HG02981 (cell line): ENCODE measurements at regions not wholly inside any gene's neighbourhood (a gene's known extent, or its start where the extent isn't known, plus 50 kb on each side); places are given as distances from the start of the nearest gene placed in this dataset.

Experiments
- ATAC-seq: cut with Tn5 transposase; IDR thresholded peaks from one replicate; pipeline ENCODE4 v1.9.1; 2021; ENCODE audit warnings: mild to moderate bottlenecking, moderate library complexity; ENCODE audit not compliant: unreplicated experiment

DNA sequence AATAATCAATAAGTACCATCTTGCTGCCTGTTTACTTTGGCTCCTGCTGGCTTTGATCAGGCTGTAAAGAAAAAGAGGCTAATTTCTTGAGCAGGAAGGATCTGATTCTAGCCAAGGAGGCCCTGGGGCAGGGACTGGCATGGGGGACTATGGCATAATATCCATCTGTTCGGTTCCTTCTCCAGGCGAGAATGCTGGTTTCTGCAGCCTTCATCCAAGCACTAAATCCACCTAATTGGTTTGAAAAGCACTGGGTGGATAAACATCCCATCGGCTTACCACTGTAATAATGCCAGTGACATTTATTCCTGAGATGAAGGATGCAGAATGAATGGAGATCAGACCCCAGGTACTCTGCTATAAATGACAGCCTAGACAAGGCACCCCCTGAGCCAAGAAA is 180.0 kb upstream of the ASIC2 start:
- ATAC-seq, result no peak

DNA sequence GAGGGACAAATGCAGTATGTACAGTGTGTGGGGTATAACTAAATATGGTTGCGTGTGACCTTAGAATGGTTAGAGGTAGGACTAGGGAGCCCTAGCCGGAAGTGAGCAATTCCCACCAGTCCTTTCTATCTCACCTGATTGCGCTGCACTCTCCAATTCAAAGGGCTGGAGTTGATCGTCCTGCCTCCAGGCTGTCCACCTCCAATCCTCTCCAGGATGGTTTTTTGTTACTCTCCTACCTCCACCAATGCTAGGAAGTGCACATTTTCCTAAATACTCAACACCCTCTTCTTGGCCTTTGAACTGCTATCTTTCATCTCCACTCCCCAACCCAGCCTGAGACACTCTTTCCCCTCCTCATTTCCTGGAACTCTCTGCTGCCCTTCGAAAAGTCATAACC is 181.7 kb upstream of the ASIC2 start:
- ATAC-seq, result no peak

DNA sequence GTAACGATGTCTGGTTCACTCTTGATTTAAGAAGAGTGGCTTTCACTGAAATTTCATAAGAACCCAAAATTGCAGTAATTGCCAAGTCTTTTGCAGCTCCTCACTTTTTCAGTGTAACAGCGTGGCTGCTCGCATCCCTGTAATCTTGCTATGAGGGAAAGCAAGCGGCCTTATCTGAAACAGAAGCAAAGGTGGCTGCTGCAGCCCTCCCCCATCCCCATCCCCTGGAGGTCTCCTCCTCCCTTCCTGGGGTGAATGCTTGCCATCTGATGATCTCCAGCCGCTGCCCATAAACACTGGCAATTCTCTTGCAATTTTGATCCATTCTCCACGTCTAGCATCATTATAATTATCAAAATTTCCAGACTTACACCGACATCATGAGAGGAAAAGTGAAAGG is 182.5 kb upstream of the ASIC2 start:
- ATAC-seq, result no peak

DNA sequence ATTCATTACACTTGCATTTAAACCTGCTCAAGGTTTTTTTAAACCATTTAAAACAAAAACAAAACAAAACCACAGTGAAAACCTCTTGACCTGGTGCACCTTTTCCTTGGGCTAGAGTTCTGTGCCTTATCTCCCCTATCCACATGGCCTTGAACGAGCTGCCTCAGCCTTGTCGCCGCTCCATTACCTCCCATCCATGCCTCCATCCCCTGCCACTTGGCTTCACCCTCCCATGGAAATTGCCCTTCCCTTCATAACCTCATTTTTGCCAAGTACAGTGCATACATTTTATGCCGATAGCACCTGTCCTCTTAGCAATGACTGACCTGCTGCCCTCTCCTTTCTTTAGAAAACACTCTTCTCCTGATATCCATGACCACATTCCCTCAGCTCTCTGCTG is 188.6 kb upstream of the ASIC2 start:
- no peak for ATAC-seq

GRCh38 chr17:33482636-33483035 is 189.5 kb upstream of the ASIC2 start:
- no peak for ATAC-seq

GRCh38 chr17:33484559-33484958 is 191.5 kb upstream of the ASIC2 start:
- no peak for ATAC-seq

GRCh38 chr17:33486135-33486885 is 193.2 kb upstream of the ASIC2 start:
- ATAC-seq, result no peak

DNA sequence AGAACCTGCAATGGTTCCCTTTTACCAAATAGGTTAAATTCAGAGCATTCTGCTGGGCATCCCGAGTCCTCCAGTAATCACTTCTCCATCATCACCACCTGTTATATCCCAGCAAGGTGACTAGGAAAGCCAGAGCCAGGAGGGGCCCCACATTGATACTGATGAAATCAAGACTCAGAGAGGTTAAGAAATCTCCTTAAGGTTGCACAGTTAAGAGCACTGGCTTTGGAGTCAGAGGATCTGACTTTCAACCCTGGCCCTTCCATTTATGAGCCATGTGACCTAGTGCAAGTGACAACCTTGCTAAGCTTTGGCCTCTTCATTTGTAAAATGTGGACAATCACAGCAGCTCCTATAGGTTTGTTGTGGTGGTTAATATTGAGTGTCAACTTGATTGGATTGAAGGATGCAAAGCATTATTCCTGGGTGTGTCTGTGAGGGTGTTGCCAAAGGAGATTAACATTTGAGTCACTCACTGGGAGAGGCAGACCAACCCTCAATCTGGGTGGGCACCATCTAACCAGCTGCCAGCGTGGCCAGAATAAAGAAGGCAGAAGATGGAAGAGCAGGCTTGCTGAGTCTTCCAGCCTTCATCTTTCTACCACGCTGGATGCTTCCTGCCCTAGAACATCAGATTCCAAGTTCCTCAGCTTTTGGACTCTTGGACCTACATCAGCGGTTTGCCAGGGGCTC is 194.2 kb upstream of the ASIC2 start:
- no peak for ATAC-seq

GRCh38 chr17:33491871-33492481 is 198.9 kb upstream of the ASIC2 start:
- ATAC-seq, result no peak

DNA sequence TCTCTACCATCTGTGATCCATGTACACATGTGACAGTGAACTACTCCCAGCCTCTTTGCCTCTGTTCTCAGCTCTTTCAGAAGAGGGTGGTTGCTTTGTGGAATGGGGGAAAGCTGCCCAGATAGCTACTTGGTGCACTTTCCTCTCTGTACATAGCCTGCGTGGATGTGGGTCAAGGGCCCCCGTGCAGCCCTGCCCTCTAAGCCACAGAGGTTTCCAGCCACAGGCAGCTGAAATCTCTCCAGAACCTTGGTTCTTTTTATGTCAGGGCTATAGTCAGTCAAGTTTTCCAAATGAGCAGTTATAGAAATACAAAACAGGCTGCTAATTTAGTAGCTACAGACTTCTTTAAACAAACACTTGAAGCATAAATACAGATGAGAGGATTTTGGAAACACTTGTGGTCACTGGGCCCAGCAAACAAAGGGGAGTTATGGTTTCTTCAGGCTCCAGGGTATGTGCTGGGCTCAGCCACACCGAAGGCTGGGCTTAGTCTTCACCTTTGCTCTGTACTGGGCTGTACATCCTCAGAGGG is 199.7 kb upstream of the ASIC2 start:
- ATAC-seq, result no peak

GRCh38 chr17:33493566-33493965 is 200.5 kb upstream of the ASIC2 start:
- ATAC-seq, result no peak

GRCh38 chr17:33494151-33494550 is 201.1 kb upstream of the ASIC2 start:
- ATAC-seq, result no peak

DNA sequence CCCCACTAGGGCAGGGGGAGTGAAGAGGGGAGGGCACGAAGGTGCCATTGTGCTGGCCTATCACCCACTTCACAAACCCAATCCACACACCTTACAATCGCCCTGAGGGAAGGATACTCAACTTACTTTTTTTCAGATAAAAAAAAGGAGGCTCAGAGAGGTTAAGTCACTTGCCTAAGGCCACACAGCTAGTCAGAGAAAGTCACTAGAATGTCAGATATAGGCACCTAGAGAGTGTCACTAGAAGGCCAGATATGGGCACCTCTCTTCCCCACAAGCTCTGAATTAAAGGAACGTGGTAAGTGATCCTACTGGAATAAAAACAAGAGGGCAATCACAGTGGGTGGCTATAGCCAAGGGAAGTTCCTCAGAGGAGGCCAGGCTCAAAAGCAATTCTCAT is 204.5 kb upstream of the ASIC2 start:
- ATAC-seq, result no peak

- ATAC-seq, result no peak
Measured at GRCh38 chr17:33498069-33498468, 205.0 kb upstream of the ASIC2 start.

DNA sequence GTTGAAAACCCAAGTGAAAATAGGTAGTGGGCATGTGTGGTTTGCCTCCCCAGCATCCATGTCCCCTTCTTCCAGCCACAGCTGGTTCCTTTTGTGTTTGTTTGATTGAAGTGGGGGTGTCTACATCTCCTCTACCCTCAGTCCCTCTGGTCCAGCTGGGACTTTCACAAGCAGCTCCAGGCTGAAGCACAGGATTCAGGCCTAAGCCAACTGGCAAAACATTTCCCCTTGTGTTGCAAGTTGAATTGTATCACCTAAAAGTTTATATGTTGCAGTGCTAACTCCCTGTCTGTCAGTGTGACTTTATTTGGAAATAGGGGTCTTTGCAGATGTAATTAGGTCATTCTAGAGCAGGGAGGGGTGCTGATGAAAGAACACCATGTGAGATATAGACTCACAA is 205.9 kb upstream of the ASIC2 start:
- no peak for ATAC-seq

DNA sequence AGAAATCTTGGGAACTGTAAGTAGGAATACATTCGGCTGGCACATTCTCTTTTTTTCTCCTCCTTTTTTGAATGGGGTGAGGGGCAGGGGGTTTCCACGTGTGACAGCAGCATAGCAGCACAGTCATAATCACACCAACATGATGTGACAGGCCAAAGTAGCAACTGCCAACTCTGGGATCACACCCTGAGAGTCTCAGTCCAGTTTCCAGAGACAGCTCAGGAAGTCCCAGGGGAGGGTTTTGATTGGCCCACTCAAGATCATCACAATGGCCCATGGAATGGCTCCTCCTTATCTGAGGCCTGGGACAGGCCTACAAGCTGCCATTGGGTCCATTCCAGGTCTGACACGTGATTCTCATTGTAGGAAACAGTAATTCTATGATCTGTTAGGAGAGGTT is 207.1 kb upstream of the ASIC2 start:
- ATAC-seq, result no peak

DNA sequence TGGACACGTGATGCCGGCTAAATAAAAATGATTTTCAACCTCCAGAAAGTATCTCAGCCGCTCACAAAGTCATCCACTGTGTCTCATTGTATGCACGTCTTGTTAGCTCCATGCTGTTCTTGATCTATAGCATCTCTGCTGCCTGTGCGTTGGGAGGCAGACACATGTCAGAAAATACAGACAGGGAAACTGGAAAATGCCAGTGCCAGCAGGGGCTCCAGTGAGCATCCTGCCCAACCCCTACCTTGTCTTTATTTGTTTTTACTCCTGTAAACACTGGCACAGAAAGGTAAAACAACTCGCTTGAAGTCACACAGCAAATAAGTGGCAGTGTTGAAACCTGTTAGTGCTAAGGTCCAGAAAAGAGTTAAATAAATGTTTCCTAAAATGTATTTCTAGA is 208.1 kb upstream of the ASIC2 start:
- ATAC-seq, result no peak

GRCh38 chr17:33504571-33504970 is 211.5 kb upstream of the ASIC2 start:
- no peak for ATAC-seq

DNA sequence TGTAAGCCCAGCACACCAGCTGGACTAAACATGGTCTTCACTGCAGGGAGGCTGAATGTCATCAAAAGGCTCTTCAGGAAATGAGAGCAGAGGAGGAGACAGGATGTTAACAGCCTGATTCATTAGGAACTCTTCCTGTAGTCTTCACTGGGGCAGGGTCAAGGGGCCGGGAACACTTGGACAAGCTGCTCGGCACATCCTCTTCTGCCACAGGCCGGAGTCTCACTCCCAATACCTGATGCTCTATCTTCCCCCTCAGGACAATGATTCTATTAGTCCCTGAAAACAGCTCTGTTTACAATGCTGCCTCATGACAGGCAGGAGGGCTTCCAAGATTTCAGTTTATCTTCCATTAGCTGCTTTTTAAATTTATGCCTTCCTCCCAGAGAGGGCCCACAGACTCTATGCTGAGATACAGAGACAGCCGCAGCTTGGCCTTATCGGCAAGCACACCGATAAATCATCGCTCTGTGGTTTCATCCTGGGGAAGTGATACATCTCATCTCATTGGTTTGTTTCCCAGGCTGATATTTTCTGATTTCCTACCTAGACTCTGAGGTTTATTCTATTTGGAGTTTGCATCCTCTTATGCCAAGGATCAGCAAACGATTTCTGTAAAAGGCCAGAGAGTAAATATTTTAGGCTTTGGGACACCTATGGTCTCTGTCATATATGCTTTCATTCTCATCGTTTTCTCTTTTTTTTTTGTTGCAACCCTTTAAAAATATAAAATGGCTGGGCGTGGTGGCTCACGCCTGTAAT is 214.0 kb upstream of the ASIC2 start:
- no peak for ATAC-seq

- no peak for ATAC-seq
Measured at GRCh38 chr17:33508215-33508614, 215.1 kb upstream of the ASIC2 start.

DNA sequence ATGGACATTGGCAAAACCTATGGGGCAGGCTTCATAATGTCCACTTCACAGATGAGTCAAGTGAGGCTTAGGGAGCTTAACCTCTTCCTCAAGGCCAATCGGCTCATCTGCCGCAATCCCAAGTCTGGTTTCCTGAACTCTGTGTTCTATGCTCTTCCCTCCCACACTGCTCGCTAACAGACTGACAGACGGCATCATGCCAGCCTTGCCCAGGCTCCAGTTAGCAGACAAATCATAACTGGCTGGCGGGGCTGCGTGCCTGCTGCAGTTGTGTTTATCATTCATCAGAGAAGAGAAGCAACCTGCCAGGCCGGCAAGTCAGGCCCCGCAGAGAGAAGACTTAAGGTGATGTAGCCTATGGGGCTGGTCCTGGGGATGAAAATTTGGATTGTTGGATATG is 216.2 kb upstream of the ASIC2 start:
- ATAC-seq, result no peak
